ENCODE measurements at regions not wholly inside any gene's neighbourhood (a gene's known extent, or its start where the extent isn't known, plus 50 kb on each side); places are given as distances from the start of the nearest gene placed in this dataset.

DNA sequence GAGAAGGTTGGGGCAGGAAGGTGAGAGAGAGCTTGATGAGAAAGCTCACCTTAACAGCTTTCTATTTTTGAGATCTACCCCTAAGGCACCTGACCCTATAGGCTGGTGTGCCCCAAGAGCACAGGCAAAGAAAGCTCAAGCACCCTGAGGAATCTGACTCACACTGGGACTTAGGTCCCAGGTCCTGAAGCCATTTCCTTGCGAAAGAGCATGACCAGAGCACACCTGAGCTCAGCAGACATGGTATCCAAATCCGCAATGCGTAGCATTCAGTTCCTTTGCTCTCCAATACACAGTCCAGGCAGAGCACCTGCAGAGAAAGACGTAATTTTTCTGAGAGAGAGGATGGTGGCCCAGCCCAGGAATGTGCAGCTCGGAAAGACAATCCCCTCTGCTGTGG is 112.1 kb upstream of the LPP start:
- TF ChIP-seq, protein P1, sequence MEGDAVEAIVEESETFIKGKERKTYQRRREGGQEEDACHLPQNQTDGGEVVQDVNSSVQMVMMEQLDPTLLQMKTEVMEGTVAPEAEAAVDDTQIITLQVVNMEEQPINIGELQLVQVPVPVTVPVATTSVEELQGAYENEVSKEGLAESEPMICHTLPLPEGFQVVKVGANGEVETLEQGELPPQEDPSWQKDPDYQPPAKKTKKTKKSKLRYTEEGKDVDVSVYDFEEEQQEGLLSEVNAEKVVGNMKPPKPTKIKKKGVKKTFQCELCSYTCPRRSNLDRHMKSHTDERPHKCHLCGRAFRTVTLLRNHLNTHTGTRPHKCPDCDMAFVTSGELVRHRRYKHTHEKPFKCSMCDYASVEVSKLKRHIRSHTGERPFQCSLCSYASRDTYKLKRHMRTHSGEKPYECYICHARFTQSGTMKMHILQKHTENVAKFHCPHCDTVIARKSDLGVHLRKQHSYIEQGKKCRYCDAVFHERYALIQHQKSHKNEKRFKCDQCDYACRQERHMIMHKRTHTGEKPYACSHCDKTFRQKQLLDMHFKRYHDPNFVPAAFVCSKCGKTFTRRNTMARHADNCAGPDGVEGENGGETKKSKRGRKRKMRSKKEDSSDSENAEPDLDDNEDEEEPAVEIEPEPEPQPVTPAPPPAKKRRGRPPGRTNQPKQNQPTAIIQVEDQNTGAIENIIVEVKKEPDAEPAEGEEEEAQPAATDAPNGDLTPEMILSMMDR (tag by site-specific recombination; IDR thresholded peaks at IDR 0.05), result no peak
- TF ChIP-seq ZNF785 (tag by site-specific recombination; IDR thresholded peaks at IDR 0.05) (no peak), MEIS1 (CRISPR knock-in tag; IDR thresholded peaks at IDR 0.05; ENCODE audit: borderline replicate concordance) (no peak), ZNF777 (tag by site-specific recombination; IDR thresholded peaks at IDR 0.05; ENCODE audit: borderline replicate concordance) (no peak), ZNF24 (tag by site-specific recombination; IDR thresholded peaks at IDR 0.05) (no peak), ZNF354C (tag by site-specific recombination; IDR thresholded peaks at IDR 0.05; ENCODE audit: borderline replicate concordance, low read depth) (no peak), TCF7L2 (IDR thresholded peaks at IDR 0.05; ENCODE audit: borderline replicate concordance, low read depth, low read length) (no peak), ZBTB21 (tag by site-specific recombination; IDR thresholded peaks at IDR 0.05) (no peak), PATZ1 (tag by site-specific recombination; IDR thresholded peaks at IDR 0.05) (no peak), ZSCAN30 (tag by site-specific recombination; IDR thresholded peaks at IDR 0.05) (no peak)
- TF ChIP-seq, protein P2, sequence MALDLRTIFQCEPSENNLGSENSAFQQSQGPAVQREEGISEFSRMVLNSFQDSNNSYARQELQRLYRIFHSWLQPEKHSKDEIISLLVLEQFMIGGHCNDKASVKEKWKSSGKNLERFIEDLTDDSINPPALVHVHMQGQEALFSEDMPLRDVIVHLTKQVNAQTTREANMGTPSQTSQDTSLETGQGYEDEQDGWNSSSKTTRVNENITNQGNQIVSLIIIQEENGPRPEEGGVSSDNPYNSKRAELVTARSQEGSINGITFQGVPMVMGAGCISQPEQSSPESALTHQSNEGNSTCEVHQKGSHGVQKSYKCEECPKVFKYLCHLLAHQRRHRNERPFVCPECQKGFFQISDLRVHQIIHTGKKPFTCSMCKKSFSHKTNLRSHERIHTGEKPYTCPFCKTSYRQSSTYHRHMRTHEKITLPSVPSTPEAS (tag by site-specific recombination; IDR thresholded peaks at IDR 0.05), result no peak
- TF ChIP-seq, protein P3, sequence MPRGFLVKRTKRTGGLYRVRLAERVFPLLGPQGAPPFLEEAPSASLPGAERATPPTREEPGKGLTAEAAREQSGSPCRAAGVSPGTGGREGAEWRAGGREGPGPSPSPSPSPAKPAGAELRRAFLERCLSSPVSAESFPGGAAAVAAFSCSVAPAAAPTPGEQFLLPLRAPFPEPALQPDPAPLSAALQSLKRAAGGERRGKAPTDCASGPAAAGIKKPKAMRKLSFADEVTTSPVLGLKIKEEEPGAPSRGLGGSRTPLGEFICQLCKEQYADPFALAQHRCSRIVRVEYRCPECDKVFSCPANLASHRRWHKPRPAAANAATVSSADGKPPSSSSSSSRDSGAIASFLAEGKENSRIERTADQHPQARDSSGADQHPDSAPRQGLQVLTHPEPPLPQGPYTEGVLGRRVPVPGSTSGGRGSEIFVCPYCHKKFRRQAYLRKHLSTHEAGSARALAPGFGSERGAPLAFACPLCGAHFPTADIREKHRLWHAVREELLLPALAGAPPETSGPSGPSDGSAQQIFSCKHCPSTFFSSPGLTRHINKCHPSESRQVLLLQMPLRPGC (tag by site-specific recombination; IDR thresholded peaks at IDR 0.05), result no peak

Data from HEK293 (cell line).